ENCODE measurements at regions not wholly inside any gene's neighbourhood (a gene's known extent, or its start where the extent isn't known, plus 50 kb on each side); places are given as distances from the start of the nearest gene placed in this dataset.
"Not testable (repeated sequence)": the region's sequence is repeated elsewhere in the genome, so short reads cannot be mapped to it uniquely, and the experiment has no call there.

DNA sequence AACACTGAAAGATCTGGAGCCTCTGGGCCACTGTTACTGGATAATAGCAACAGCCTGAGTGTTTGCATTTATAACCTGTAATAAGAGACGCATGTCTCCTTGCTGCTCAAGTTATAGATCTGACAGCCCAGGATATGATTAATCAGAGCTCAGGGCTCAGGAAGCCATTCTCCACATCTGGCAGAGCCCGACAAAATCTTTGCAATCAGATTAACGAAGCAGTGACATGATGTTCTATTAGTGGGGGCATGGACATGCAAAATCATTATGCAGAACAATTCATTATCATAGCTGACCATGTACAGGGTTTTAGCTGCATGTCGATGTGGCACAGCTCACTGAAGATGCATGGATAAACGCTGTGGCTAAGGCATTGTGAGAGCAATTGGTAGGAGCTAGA, 730.3 kb downstream of the ZNF385D start:
- no peak for DNase-seq (ENCODE audit: low spot score)

- DNase-seq (ENCODE audit: low spot score), result no peak
Observed at GRCh38 chr3:21020043-21020442, 731.0 kb downstream of the ZNF385D start.

DNA sequence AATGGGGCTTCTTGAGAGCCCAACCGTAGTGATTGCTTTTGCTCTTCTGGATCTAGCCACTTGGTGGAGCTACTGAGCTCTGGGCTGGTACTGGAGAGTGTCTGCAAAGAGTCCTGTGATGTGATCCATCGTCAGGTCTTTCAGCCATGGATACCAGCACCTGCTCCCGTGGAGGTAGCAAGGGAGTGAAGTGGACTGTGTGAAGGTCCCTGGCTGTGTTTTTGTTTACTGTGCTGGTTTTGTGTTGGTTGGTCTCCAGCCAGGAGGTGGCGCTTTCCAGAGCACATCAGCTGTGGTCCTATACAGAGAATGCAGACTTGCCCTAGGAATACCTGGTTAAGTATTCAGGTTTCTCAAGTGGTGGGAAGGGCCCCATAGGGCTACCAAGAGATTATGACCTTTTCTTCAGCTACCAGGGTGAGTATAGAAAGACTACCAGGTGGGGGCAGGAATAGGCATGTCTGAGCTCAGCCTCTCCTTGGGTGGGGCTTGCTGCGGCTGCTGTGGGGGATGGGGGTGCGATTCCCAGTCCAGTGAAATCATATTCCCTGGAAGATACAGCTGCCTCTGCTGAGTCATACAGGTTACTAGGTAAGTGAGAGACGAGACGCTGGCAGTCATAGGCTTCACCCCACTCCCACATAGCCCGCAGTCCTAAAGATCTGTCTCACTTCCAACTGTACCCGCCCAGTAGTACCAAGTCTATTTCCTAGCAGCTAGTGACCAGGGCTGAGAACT, 733.7 kb downstream of the ZNF385D start:
- peak; percentile 29 for DNase-seq (ENCODE audit: low spot score)

GRCh38 chr3:21013566-21013965, 737.4 kb downstream of the ZNF385D start:
- DNase-seq (ENCODE audit: low spot score), result no peak

GRCh38 chr3:20999661-21000060, 751.3 kb downstream of the ZNF385D start:
- no peak for DNase-seq (ENCODE audit: low spot score)

DNA sequence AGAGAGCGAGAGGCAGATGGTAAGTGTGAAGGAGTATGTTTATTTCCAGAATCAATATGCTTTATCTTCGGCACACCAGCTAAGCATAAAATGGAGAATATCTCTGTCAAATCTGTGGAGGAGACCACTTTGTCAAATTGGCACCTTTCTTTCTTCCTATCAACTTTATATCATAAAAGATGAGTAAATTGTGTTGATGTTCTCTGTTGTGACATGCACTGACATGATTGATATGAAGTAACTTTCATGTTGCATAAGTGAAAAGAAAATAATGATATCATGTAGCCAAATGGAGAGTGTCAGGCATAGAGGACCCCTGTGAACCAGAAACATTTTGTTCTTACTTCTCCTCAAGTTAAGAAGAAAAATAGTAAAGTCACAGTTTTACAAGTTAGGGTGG, 753.8 kb downstream of the ZNF385D start:
- DNase-seq (ENCODE audit: low spot score), result no peak

- DNase-seq (ENCODE audit: low spot score), result no peak
Observed at GRCh38 chr3:20990896-20991295, 760.1 kb downstream of the ZNF385D start.

- DNase-seq (ENCODE audit: low spot score), result not testable (repeated sequence)
Observed at GRCh38 chr3:20989653-20990052, 761.4 kb downstream of the ZNF385D start.

- DNase-seq (ENCODE audit: low spot score), result no peak
Observed at GRCh38 chr3:20984594-20985205, 766.3 kb downstream of the ZNF385D start.

GRCh38 chr3:20975188-20975651, 775.8 kb downstream of the ZNF385D start:
- DNase-seq (ENCODE audit: low spot score), result no peak

DNA sequence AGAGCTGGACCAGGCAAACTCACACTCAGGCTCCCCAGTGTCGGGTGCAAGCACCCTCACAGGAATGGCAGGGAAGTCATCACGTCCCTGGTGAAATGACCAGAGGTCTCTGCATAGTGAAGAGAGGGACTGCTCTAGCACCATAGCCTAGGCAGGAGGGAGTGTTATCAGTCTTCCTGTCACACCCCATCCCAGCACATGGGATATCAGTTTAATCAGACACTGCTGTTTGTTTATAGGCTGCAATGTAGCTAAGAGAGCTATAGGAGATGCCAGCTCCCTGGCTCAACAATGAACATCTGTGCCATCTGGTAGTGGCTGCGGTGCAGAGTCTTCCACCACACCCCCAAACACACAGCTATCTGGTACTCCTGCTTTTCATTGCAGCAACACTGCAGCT, 776.6 kb downstream of the ZNF385D start:
- DNase-seq (ENCODE audit: low spot score), result no peak

DNA sequence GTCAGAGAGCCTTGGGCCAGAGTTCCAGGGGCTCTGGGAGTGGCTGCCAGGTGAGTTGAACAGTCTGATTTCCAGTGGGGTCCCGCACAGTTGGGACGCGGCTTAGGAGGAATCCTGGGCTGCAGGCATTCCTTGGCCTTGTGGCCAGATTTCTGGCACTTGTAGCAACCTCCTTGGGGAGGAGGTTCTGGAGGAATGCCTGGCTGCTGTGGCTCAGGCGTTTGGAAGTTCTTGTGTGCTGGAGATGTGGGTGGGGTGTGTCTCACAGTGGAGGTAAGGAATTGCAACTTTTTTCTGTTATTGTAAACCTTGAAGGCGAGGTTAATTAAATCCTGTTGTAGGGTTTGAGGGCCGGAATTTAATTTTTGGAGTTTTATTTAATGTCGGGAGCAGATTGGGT, 780.2 kb downstream of the ZNF385D start:
- not testable (repeated sequence) for DNase-seq (ENCODE audit: low spot score)

GRCh38 chr3:20967485-20967884, 781.5 kb upstream of the SGO1 start:
- not testable (repeated sequence) for DNase-seq (ENCODE audit: low spot score)

- DNase-seq (ENCODE audit: low spot score), result no peak
Observed at GRCh38 chr3:20958161-20958560, 772.2 kb upstream of the SGO1 start.

- DNase-seq (ENCODE audit: low spot score), result no peak
Observed at GRCh38 chr3:20945892-20946291, 759.9 kb upstream of the SGO1 start.

- no peak for DNase-seq (ENCODE audit: low spot score)
Observed at GRCh38 chr3:20935791-20936190, 749.8 kb upstream of the SGO1 start.

GRCh38 chr3:20931834-20932233, 745.8 kb upstream of the SGO1 start:
- DNase-seq (ENCODE audit: low spot score), result no peak

GRCh38 chr3:20930034-20930433, 744.0 kb upstream of the SGO1 start:
- DNase-seq (ENCODE audit: low spot score), result no peak

DNA sequence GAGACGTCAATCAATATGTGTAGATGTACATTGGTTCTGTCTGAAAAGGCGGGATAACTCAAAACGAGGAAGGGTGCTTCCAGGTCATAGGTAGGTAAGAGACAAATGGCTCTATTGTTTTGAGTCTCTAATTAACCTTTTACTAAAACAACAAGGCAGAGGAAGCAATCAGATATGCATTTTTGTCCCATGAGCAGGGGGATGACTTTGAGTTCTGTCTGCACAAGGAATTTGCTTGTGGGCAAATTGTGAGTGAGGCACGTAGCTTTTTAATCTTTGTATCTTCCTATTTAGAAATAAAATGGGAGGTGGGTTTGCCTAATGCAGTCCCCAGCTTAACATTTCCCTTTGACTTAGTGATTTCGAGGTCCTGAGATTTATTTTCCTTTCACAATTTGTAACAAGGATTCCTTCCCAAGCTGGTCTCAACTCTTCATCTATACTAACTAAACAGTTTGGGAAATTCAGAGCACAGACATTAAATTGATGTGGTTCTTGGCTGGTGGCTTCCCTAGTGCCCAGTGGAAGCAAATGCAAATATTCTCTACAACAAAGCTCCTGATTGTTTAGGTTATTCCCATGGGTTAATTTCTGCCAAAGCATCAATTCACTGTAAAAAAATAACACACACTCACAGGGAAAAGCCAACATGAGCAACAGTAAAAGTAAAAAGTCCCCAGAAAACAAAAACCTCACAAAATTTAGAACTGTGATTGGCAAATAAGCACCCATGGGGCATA, 738.8 kb upstream of the SGO1 start:
- no peak for DNase-seq (ENCODE audit: low spot score)

- DNase-seq (ENCODE audit: low spot score), result not testable (repeated sequence)
Observed at GRCh38 chr3:20921112-20921511, 735.1 kb upstream of the SGO1 start.

GRCh38 chr3:20916951-20917606, 731.1 kb upstream of the SGO1 start:
- no peak for DNase-seq (ENCODE audit: low spot score)

DNA sequence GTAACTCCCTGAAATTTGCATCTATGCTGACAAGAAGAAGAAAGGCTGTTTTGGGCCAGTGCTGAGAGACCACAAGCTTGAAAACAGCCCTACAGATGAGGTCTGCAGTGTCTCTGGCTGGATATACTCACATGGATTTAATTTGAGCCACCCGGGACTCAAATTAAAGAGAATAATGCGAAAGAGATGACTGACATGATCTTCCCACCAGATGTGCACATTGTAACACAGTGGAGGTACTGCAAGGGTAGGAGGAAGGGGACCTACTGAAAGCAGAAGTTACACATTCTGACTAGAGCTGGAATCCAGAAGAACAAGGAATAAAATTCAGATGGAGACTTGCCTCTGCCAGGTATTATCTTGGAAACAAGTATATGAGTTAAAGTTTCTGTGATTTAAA, 728.3 kb upstream of the SGO1 start:
- no peak for DNase-seq (ENCODE audit: low spot score)

DNA sequence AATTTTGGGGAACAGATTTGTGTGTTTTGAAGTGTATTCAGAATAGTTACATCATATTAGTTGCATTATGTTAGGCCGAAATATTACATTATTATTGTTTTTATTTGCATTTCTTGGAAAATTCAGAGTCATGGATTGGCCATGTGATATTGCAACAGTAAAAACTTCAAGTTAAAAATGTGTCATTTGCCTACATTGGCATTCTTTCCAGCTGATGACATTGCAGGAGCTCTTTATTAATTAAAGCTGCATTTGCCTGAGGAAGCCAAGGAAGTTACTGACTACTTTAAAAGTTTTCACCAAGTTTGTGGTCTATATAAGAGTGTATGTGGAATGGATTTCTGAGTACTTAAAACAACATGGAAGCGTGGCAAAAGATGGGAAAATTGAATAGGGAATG, 726.4 kb upstream of the SGO1 start:
- DNase-seq (ENCODE audit: low spot score), result no peak
